Ishikawa (cell line): ENCODE measurements at regions not wholly inside any gene's neighbourhood (a gene's known extent, or its start where the extent isn't known, plus 50 kb on each side); places are given as distances from the start of the nearest gene placed in this dataset.

ENCODE experiments used
- CEBPB ChIP-seq: IDR thresholded peaks from 2 replicates; pipeline ENCODE4 v1.6.1; 2012
- CREB1 ChIP-seq: IDR thresholded peaks from 2 replicates; pipeline ENCODE4 v1.6.1; 2012; ENCODE audit warnings: low read depth
- EGR1 ChIP-seq: IDR thresholded peaks from 2 replicates; pipeline ENCODE4 v1.6.1; 2012
- EP300 ChIP-seq: IDR thresholded peaks from 2 replicates; pipeline ENCODE4 v1.6.1; 2012; ENCODE audit warnings: borderline replicate concordance
- FOXM1 ChIP-seq: IDR thresholded peaks from 2 replicates; pipeline ENCODE4 v1.6.1; 2012; ENCODE audit warnings: low read depth, borderline replicate concordance
- MAX ChIP-seq: IDR thresholded peaks from 2 replicates; pipeline ENCODE4 v1.6.1; 2012
- NFIC ChIP-seq: IDR thresholded peaks from 2 replicates; pipeline ENCODE4 v1.6.1; 2012
- RAD21 ChIP-seq: IDR thresholded peaks from 2 replicates; pipeline ENCODE4 v1.6.1; 2012; ENCODE audit warnings: low read depth
- REST ChIP-seq: IDR thresholded peaks from 2 replicates; pipeline ENCODE4 v1.6.1; 2012; ENCODE audit warnings: low read depth, mild to moderate bottlenecking
- TAF1 ChIP-seq: IDR thresholded peaks from 2 replicates; pipeline ENCODE4 v1.6.1; 2012; ENCODE audit warnings: low read depth, mild to moderate bottlenecking
- TCF12 ChIP-seq: IDR thresholded peaks from 2 replicates; pipeline ENCODE4 v1.6.1; 2012; ENCODE audit warnings: low read depth
- TEAD4 ChIP-seq: IDR thresholded peaks from 2 replicates; pipeline ENCODE4 v1.6.1; 2012
- USF1 ChIP-seq: IDR thresholded peaks from 2 replicates; pipeline ENCODE4 v1.6.1; 2012
- YY1 ChIP-seq: IDR thresholded peaks from 2 replicates; pipeline ENCODE4 v1.6.1; 2012; ENCODE audit warnings: low read depth
- ZBTB7A ChIP-seq: IDR thresholded peaks from 2 replicates; pipeline ENCODE4 v1.6.1; 2012; ENCODE audit warnings: low read depth

GRCh38 chr13:22085001-22085400 lies 414.1 kb downstream of the FGF9 start:
- TF ChIP-seq CREB1 (no peak), MAX (no peak), ZBTB7A (no peak)

- TF ChIP-seq MAX (no peak), RAD21 (no peak), TCF12 (no peak), CEBPB (no peak), EP300 (no peak), ZBTB7A (no peak), FOXM1 (no peak), CREB1 (no peak), TAF1 (no peak), EGR1 (no peak), TEAD4 (no peak), REST (no peak), YY1 (no peak)
Observed at GRCh38 chr13:22086597-22087330, 415.9 kb downstream of the FGF9 start.

GRCh38 chr13:22090106-22090505 lies 419.2 kb downstream of the FGF9 start:
- TF ChIP-seq EGR1 (no peak), CREB1 (no peak)

- TF ChIP-seq YY1 = no peak
- TF ChIP-seq TAF1 = no peak
- TF ChIP-seq USF1 = no peak
- TF ChIP-seq NFIC = no peak
- TF ChIP-seq TEAD4 = no peak
- TF ChIP-seq MAX = no peak
- TF ChIP-seq EGR1 = no peak
- TF ChIP-seq RAD21 = no peak
- TF ChIP-seq EP300 = no peak
- TF ChIP-seq REST = no peak
- TF ChIP-seq CEBPB = no peak
- TF ChIP-seq TCF12 = no peak
- no peak for TF ChIP-seq ZBTB7A
- no peak for TF ChIP-seq CREB1
- TF ChIP-seq FOXM1 = no peak
Observed at GRCh38 chr13:22091222-22091970, 420.5 kb downstream of the FGF9 start.

- TF ChIP-seq CEBPB (no peak), EGR1 (no peak), FOXM1 (no peak), CREB1 (no peak), ZBTB7A (no peak), REST (no peak), RAD21 (no peak), TCF12 (no peak)
Observed at GRCh38 chr13:22091971-22092300, 421.1 kb downstream of the FGF9 start.
